ENCODE measurements at regions not wholly inside any gene's neighbourhood (a gene's known extent, or its start where the extent isn't known, plus 50 kb on each side); places are given as distances from the start of the nearest gene placed in this dataset.

DNA sequence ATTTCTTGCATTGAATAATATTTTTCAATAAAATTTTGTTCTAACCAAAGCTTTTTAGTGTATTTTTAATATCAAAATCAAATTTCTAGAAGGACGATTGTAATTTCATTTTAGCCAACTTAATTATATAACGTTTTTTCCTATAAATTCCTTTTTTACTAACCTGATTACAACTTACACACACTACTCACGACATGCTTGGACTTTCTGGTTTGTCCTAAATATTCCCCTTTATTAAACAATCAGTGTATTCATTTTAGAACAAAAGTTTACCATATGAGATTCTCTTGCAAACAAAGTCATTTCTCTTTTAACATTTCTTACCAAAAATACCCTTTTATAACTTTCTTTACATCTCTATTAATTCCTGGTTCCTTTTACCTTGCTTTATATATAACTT lies 173.7 kb downstream of the PWWP3B start:
- no peak for DNase-seq (ENCODE audit: low read depth in 4 of 4, low spot score in 1 of 4)

DNA sequence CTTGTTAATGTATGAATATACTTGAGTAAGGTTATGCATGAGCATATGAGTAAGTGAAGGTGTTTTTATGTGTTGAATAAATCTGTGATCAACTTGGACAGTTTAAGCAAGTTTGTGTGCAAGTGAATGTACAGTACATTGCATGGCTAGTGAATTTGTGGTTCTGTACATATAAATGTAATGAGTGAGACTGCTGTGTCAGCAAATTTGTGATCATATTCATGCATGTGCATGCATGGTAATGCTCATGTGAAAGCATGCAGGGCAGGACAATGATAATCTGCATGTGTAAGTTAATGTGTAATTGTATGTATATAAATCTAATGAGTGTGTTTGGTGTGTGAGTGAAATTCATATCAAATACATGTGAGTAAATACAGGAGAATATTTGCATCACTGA lies 188.5 kb downstream of the PWWP3B start:
- DNase-seq (ENCODE audit: low read depth in 4 of 4, low spot score in 1 of 4): no peak

DNA sequence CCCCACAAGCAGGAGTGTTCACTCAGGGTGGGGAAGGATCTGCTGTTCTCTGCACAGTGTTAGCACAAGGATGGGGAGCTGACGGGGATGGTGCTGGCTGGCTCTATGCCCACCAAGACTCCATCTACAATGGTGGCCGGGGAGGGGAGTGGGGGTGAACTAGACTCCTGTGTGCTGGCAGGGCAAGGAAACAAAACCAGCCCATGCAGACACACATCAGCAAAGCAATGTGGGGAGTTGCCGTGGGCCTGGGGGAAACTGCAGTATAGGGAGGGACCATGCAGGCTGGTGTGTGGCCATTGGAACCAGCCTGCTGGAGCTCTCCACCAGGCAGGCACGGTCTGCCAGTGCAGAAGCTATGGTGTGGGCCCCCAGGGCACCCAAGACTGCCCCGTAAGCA lies 195.1 kb downstream of the PWWP3B start:
- DNase-seq (ENCODE audit: low read depth in 4 of 4, low spot score in 1 of 4): no peak

DNA sequence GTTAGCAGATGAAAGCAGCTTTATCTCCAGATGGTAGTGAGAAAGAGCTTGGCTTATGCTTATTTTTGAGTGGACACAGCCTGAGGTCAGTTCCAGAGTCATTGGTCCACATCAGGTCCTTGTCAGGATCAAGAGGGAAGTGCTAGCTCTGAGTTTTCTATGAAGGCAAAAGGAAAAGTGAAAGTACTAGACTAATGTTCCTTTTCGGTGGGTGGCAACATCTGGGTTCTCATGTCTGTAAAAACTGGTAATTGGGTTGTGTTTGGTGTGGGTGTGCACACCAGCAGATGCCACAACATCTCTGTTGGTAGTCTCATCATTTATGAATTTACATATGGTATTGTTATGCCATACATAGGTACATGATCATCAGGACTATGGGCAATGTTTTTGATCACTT lies 210.5 kb downstream of the PWWP3B start:
- no peak for DNase-seq (ENCODE audit: low read depth in 4 of 4, low spot score in 1 of 4)

GRCh38 chrX:106391284-106391911 lies 220.4 kb upstream of the RADX start:
- DNase-seq (ENCODE audit: low read depth in 4 of 4, low spot score in 1 of 4): no peak

DNA sequence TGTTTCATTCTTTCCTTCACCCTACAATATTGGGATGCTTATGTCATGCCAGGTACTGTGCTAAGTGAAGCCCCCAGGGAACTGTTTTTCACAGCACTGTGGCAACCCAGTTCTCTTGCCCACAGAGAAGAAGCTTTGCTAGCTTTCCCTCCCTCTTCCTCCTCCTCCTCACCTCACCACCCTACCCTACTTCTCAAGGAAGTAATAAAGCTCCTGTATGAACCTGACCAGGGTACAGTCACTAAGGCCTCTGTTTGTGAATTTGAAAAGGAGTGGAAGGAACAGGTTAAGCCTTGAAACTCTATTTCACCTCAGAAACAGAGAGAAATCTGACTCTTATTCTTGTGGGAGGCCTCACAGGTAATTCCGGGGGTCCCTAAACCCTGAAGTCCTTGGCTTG lies 219.4 kb upstream of the RADX start:
- DNase-seq (ENCODE audit: low read depth in 4 of 4, low spot score in 1 of 4): no peak

DNA sequence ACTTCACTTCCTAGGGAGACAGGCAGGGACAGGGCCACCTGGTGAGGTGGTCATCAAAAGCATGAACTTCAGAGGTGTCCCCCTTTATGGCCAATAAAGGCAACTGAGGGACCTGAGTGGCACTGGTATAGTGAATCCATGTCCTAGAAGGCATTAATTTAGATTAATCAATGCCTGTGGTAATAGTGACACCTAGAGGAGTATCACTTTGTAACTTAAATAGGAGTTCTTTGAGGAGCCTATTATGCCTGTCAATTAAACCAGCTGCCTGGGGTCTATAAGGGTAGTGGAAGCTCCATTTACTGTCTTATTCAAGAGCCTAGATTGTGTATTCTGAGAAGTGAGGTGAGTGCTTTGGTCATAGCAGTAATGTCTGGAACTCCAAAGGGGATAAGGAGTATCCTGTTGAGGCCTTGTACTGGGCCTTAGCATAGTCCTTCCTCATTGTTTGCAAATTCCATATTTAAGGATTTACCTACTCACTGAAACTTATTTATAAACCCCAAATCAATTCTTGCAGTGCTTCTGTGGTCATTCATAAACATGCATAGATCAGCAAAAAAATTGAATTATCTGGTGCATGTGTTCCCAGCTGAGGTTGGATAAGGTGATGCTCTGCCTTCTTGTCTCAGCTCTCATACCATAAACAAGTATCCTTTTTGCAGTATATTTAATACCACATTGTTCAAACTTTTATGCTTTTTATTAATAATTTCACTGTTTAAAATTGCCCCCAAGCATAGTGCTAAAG lies 213.8 kb upstream of the RADX start:
- DNase-seq (ENCODE audit: low read depth in 4 of 4, low spot score in 1 of 4): no peak

DNA sequence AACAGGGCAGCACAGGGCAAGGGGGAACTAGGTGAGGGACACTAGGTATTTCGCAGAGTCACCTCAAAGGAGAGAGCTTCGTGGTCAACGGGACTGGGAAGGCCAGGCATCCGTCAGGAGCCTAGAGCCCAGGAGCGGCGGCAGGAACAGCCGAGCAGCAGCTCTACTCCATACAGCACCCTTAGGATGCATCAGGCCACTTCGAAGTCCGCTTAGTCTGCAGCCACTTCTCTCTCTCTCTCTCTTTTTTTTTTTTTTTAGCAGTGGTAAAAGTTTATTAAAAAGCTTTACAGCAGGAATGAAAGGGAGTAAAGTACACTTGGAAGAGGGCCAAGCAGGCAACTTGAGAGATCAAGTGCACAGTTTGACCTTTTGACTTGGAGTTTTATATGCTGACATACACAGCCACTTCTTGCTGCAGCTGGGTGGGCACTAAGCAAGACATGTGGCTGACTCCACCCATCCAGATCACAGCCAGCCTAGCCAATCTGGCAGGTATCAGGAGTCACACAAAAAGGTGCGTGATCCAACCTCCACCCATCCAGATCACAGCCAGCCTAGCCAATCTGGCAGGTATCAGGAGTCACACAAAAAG lies 209.7 kb upstream of the RADX start:
- DNase-seq (ENCODE audit: low read depth in 4 of 4, low spot score in 1 of 4): no peak

- DNase-seq (ENCODE audit: low read depth in 4 of 4, low spot score in 1 of 4): no peak
Measured at GRCh38 chrX:106404512-106404911, 207.3 kb upstream of the RADX start.

- no peak for DNase-seq (ENCODE audit: low read depth in 4 of 4, low spot score in 1 of 4)
Measured at GRCh38 chrX:106415276-106415895, 196.4 kb upstream of the RADX start.

DNA sequence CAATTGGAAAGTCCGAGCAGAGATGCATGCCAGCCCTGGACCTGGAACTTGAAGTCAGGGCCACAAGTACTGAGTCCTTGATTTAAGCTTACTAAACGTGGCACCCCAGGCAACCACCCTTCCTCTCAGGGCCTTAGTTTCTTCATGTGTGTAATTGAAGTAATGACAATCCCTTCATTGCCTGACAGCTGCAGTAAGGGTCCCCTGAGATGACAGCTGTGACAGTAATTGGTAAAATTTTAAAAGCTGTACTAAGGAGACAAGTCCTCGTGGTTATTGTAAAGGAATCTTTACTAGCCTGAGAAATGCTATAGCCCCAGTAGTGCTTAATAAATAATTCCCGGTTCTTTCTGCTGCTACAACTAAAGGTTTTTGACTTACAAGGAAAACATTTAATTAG lies 175.1 kb upstream of the RADX start:
- no peak for DNase-seq (ENCODE audit: low read depth in 4 of 4, low spot score in 1 of 4)

DNA sequence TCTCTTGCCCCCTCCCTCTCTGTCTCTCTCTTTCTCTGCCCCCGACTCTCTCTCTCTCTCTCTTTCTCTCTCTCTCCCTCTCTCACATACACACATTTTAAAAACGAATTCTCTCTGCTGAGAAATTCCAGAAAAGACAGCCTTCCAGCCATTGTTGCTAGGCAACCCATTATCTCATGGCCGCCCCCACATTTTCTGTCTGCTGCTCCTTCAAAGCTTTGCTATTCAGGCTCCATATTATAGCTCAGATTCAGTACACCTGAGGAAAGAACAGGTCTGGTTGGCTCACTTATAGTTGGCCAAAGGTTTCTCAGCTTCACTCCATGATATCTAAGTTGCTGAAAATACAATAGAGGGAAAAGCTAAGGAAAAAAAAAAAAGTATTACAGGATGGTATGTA lies 174.4 kb upstream of the RADX start:
- no peak for DNase-seq (ENCODE audit: low read depth in 4 of 4, low spot score in 1 of 4)

GRCh38 chrX:106450405-106450804 lies 161.4 kb upstream of the RADX start:
- no peak for DNase-seq (ENCODE audit: low read depth in 4 of 4, low spot score in 1 of 4)

GRCh38 chrX:106451933-106452332 lies 159.8 kb upstream of the RADX start:
- no peak for DNase-seq (ENCODE audit: low read depth in 4 of 4, low spot score in 1 of 4)

- no peak for DNase-seq (ENCODE audit: low read depth in 4 of 4, low spot score in 1 of 4)
Measured at GRCh38 chrX:106454991-106455390, 156.8 kb upstream of the RADX start.

GRCh38 chrX:106457802-106458201 lies 154.0 kb upstream of the RADX start:
- no peak for DNase-seq (ENCODE audit: low read depth in 4 of 4, low spot score in 1 of 4)

DNA sequence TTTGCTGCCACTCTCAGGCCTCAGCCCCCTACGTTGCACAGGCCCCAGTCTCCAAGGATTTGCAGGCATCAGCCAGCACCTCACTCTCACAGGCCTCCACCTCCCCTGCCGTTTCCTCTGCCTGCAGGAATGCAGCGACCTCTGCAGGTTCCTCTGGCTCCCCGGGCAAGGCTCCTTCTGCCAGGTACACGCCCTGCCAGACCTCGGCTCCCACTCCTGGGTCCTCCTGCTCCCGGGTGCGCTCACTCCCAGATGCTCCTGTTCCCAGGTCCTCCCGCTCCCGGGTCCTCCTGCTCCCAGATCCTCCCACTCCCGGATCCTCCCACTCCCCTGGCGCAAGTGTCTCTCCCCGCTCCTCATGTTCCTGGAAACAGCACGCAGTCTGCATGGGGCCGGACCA lies 144.4 kb upstream of the RADX start:
- DNase-seq (ENCODE audit: low read depth in 4 of 4, low spot score in 1 of 4): no peak

GRCh38 chrX:106467943-106468342 lies 143.8 kb upstream of the RADX start:
- DNase-seq (ENCODE audit: low read depth in 4 of 4, low spot score in 1 of 4): no peak

- no peak for DNase-seq (ENCODE audit: low read depth in 4 of 4, low spot score in 1 of 4)
Measured at GRCh38 chrX:106468433-106468832, 143.3 kb upstream of the RADX start.

DNA sequence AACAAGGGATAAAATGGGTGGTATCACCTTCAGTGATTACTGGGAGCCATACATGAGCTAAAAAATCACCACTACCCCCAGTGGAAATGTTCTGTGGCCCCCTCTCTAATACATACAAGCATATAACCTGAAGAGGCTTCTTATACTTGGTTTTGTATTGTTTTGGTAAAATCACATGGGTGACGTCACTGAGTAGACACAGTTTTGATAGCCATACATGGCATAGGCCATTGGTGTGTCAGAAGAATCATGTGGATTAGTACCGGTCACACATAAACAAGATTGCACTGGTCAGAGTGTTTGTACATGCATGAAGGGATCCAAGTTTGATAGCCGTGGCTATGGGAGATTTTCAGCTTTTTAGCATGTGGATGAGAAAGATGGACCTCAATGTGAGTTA lies 131.9 kb upstream of the RADX start:
- DNase-seq (ENCODE audit: low read depth in 4 of 4, low spot score in 1 of 4): no peak

GRCh38 chrX:106481341-106481740 lies 130.4 kb upstream of the RADX start:
- DNase-seq (ENCODE audit: low read depth in 4 of 4, low spot score in 1 of 4): peak in 3 of 4 experiments; percentile 1 to 36 (median 2)

DNA sequence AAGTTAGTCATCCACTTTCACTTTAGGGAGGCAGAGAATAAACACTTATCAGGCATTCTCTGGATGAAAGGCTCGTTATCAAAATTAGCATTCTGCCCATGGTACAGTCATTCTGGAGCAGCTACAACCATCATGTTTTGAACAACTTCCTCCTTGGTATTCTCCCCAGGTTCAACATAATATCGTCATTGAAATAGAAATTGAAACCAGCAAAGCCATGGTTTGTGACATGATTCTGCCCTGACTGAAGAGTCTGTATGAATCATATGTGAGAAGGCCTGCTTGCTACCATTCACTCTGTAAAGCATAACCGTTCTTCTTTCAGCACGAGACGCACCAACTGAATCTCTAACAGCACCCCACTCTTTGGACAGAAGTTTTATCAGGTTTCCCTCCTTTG lies 127.5 kb upstream of the RADX start:
- DNase-seq (ENCODE audit: low read depth in 4 of 4, low spot score in 1 of 4): peak in 1 of 4 experiments; percentile 1

All from stimulated activated CD4-positive, alpha-beta T cell treated with anti-CD3 and anti-CD28 coated beads, Interleukin-1b, Interleukin-23, amount 100 ng/mL, for 24 hours (primary cell).